OCI-LY3 (cell line): ENCODE measurements at regions not wholly inside any gene's neighbourhood (a gene's known extent, or its start where the extent isn't known, plus 50 kb on each side); places are given as distances from the start of the nearest gene placed in this dataset.

Experiments
- EZH2phosphoT487 ChIP-seq: fragments of 200-600 bp; shearing (Covaris generic); IDR thresholded peaks from 2 replicates; pipeline ENCODE4 v1.6.1; 2018; ENCODE audit warnings: antibody characterized with exemption, mixed run types, low read depth
- TF ChIP-seq, protein P1 (sequence below): fragments of 200-600, 300-600 bp; sonication (generic); IDR thresholded peaks from 2 replicates; pipeline ENCODE4 v1.5.1; 2014; ENCODE audit warnings: antibody characterized with exemption, low read length, low read depth

GRCh38 chr11:21896216-21896615 lies 296.7 kb upstream of the ANO5 start:
- TF ChIP-seq, protein P1, sequence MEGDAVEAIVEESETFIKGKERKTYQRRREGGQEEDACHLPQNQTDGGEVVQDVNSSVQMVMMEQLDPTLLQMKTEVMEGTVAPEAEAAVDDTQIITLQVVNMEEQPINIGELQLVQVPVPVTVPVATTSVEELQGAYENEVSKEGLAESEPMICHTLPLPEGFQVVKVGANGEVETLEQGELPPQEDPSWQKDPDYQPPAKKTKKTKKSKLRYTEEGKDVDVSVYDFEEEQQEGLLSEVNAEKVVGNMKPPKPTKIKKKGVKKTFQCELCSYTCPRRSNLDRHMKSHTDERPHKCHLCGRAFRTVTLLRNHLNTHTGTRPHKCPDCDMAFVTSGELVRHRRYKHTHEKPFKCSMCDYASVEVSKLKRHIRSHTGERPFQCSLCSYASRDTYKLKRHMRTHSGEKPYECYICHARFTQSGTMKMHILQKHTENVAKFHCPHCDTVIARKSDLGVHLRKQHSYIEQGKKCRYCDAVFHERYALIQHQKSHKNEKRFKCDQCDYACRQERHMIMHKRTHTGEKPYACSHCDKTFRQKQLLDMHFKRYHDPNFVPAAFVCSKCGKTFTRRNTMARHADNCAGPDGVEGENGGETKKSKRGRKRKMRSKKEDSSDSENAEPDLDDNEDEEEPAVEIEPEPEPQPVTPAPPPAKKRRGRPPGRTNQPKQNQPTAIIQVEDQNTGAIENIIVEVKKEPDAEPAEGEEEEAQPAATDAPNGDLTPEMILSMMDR = no peak
- TF ChIP-seq EZH2phosphoT487 = no peak
